Neural cell (in vitro differentiated cells): ENCODE measurements at regions not wholly inside any gene's neighbourhood (a gene's known extent, or its start where the extent isn't known, plus 50 kb on each side); places are given as distances from the start of the nearest gene placed in this dataset.

Experiments used
- EP300 ChIP-seq: fragments of 450-650 bp; conservative IDR thresholded peaks from 2 replicates; pipeline ENCODE4 v1.6.1; 2014; ENCODE audit warnings: antibody characterized with exemption, mild to moderate bottlenecking, moderate library complexity; ENCODE audit not compliant: poor library complexity, severe bottlenecking
- EZH2 ChIP-seq: fragments of 200-600, 300-800 bp; shearing (Covaris generic), sonication (generic); IDR thresholded peaks from 2 replicates; pipeline ENCODE4 v1.6.1; 2014; ENCODE audit warnings: antibody characterized with exemption, low read length, borderline replicate concordance, mild to moderate bottlenecking; ENCODE audit not compliant: insufficient read depth, poor library complexity, severe bottlenecking
- POLR2AphosphoS5 ChIP-seq: IDR thresholded peaks from 2 replicates; pipeline ENCODE4 v1.6.1; 2012
- TAF1 ChIP-seq: IDR thresholded peaks from 2 replicates; pipeline ENCODE4 v1.6.1; 2012; ENCODE audit warnings: low read depth
- TF ChIP-seq, protein P1 (sequence below): fragments of 450-650 bp; IDR thresholded peaks from 2 replicates; pipeline ENCODE4 v1.5.1; 2014; ENCODE audit warnings: antibody characterized with exemption, mild to moderate bottlenecking, moderate library complexity; ENCODE audit not compliant: poor library complexity, severe bottlenecking

DNA sequence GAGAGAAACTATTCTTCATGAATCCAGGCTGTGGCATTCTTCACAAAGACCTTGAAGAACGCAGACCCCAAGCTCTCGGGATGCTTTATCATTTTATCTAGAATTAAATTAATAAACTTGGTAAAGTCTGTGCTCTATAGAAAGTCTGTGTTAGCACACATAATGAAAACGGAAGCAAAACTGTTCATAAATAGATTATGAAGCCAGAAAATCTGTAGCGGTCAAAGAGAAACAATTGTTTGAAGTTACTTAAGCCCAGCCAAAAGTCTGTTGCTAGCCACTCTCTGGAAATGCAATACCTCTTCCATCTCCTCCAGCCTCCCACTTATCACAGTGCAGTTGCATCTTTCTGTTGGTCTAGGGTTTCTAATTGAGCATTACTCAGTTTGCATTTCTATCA is 375.9 kb downstream of the KIF4B start:
- TF ChIP-seq, protein P1, sequence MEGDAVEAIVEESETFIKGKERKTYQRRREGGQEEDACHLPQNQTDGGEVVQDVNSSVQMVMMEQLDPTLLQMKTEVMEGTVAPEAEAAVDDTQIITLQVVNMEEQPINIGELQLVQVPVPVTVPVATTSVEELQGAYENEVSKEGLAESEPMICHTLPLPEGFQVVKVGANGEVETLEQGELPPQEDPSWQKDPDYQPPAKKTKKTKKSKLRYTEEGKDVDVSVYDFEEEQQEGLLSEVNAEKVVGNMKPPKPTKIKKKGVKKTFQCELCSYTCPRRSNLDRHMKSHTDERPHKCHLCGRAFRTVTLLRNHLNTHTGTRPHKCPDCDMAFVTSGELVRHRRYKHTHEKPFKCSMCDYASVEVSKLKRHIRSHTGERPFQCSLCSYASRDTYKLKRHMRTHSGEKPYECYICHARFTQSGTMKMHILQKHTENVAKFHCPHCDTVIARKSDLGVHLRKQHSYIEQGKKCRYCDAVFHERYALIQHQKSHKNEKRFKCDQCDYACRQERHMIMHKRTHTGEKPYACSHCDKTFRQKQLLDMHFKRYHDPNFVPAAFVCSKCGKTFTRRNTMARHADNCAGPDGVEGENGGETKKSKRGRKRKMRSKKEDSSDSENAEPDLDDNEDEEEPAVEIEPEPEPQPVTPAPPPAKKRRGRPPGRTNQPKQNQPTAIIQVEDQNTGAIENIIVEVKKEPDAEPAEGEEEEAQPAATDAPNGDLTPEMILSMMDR: no peak
- TF ChIP-seq POLR2AphosphoS5: no peak
- TF ChIP-seq EP300: no peak
- TF ChIP-seq TAF1: no peak
- no peak for TF ChIP-seq EZH2
